ENCODE measurements at regions not wholly inside any gene's neighbourhood (a gene's known extent, or its start where the extent isn't known, plus 50 kb on each side); places are given as distances from the start of the nearest gene placed in this dataset.

- in situ Hi-C loops (cut with HindIII; ENCODE audit: low sequenced_read_pairs): no loop called here
Observed at GRCh38 chr22:26977741-26978376, 320.5 kb downstream of the MIAT start.

GRCh38 chr22:26979294-26979693 lies 321.9 kb downstream of the MIAT start:
- in situ Hi-C loops (cut with HindIII; ENCODE audit: low sequenced_read_pairs): no loop called here
- no peak for DNase-seq (ENCODE audit: low spot score)

More at GRCh38 chr22:26977741-26978376, 320.5 kb downstream of the MIAT start:
- no peak for DNase-seq (ENCODE audit: low spot score)

GRCh38 chr22:26981111-26981510 lies 323.7 kb downstream of the MIAT start:
- in situ Hi-C loops (cut with HindIII; ENCODE audit: low sequenced_read_pairs): no loop called here
- DNase-seq (ENCODE audit: low spot score): no peak

- in situ Hi-C loops (cut with HindIII; ENCODE audit: low sequenced_read_pairs): no loop called here
- no peak for DNase-seq (ENCODE audit: low spot score)
Observed at GRCh38 chr22:26981541-26981940, 324.2 kb downstream of the MIAT start.

- in situ Hi-C loops (cut with HindIII; ENCODE audit: low sequenced_read_pairs): no loop called here
- DNase-seq (ENCODE audit: low spot score): no peak
Observed at GRCh38 chr22:26983311-26983710, 325.9 kb downstream of the MIAT start.

GRCh38 chr22:26985206-26985605 lies 327.8 kb downstream of the MIAT start:
- DNase-seq (ENCODE audit: low spot score): no peak
- in situ Hi-C loops (cut with HindIII; ENCODE audit: low sequenced_read_pairs): no loop called here

GRCh38 chr22:26985931-26986782 lies 328.8 kb downstream of the MIAT start:
- DNase-seq (ENCODE audit: low spot score): no peak
- in situ Hi-C loops (cut with HindIII; ENCODE audit: low sequenced_read_pairs): no loop called here

GRCh38 chr22:26986884-26987283 lies 329.5 kb downstream of the MIAT start:
- DNase-seq (ENCODE audit: low spot score): no peak
- in situ Hi-C loops (cut with HindIII; ENCODE audit: low sequenced_read_pairs): no loop called here

- in situ Hi-C loops (cut with HindIII; ENCODE audit: low sequenced_read_pairs): no loop called here
- no peak for DNase-seq (ENCODE audit: low spot score)
Observed at GRCh38 chr22:26990503-26991189, 333.3 kb downstream of the MIAT start.

GRCh38 chr22:26992556-26992955 lies 335.2 kb downstream of the MIAT start:
- in situ Hi-C loops (cut with HindIII; ENCODE audit: low sequenced_read_pairs): no loop called here
- DNase-seq (ENCODE audit: low spot score): no peak

- in situ Hi-C loops (cut with HindIII; ENCODE audit: low sequenced_read_pairs): no loop called here
- DNase-seq (ENCODE audit: low spot score): no peak
Observed at GRCh38 chr22:26993886-26994285, 336.5 kb downstream of the MIAT start.

GRCh38 chr22:26994801-26995200 lies 337.4 kb downstream of the MIAT start:
- in situ Hi-C loops (cut with HindIII; ENCODE audit: low sequenced_read_pairs): no loop called here
- no peak for DNase-seq (ENCODE audit: low spot score)

GRCh38 chr22:26995235-26995634 lies 337.8 kb downstream of the MIAT start:
- in situ Hi-C loops (cut with HindIII; ENCODE audit: low sequenced_read_pairs): no loop called here

GRCh38 chr22:26996154-26996553 lies 338.8 kb downstream of the MIAT start:
- no peak for DNase-seq (ENCODE audit: low spot score)
- in situ Hi-C loops (cut with HindIII; ENCODE audit: low sequenced_read_pairs): no loop called here

More at GRCh38 chr22:26995235-26995634, 337.8 kb downstream of the MIAT start:
- no peak for DNase-seq (ENCODE audit: low spot score)

- no peak for DNase-seq (ENCODE audit: low spot score)
- in situ Hi-C loops (cut with HindIII; ENCODE audit: low sequenced_read_pairs): no loop called here
Observed at GRCh38 chr22:26998129-26998528, 340.7 kb downstream of the MIAT start.

GRCh38 chr22:26998716-26999115 lies 341.3 kb downstream of the MIAT start:
- in situ Hi-C loops (cut with HindIII; ENCODE audit: low sequenced_read_pairs): no loop called here
- no peak for DNase-seq (ENCODE audit: low spot score)

- no peak for DNase-seq (ENCODE audit: low spot score)
- in situ Hi-C loops (cut with HindIII; ENCODE audit: low sequenced_read_pairs): no loop called here
Observed at GRCh38 chr22:27003297-27003696, 345.9 kb downstream of the MIAT start.

GRCh38 chr22:27004434-27004833 lies 347.0 kb downstream of the MIAT start:
- no peak for DNase-seq (ENCODE audit: low spot score)
- in situ Hi-C loops (cut with HindIII; ENCODE audit: low sequenced_read_pairs): no loop called here

- in situ Hi-C loops (cut with HindIII; ENCODE audit: low sequenced_read_pairs): no loop called here
- no peak for DNase-seq (ENCODE audit: low spot score)
Observed at GRCh38 chr22:27008454-27008853, 351.1 kb downstream of the MIAT start.

GRCh38 chr22:27011133-27011532 lies 353.7 kb downstream of the MIAT start:
- in situ Hi-C loops (cut with HindIII; ENCODE audit: low sequenced_read_pairs): no loop called here
- DNase-seq (ENCODE audit: low spot score): no peak

Data from G401 (cell line).